Right hindlimb (tissue), 1 donor: ENCODE measurements at regions not wholly inside any gene's neighbourhood (a gene's known extent, or its start where the extent isn't known, plus 50 kb on each side); places are given as distances from the start of the nearest gene placed in this dataset.

Experiments
- DNase-seq: peaks from one replicate; pipeline ENCODE4 v3.0.0-alpha.2; 2018

DNA sequence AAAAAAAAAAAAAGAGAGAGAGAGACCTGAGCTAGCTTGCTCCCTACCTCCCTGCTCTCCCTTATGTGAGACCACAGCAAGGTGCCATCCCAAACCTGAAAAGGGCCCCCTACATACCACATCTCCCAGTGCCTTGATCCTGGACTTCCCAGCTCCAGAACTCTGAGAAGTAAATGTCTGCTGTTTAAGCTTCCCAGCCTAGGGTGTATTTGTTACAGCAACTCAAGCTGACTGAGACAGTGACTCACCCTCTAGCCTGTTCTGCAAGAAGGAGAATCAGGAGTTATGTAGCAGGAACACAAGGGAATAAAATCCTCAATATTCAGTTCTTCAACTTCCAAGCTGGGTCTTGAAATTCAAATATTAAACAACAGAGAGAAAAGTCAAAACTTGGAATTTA lies 52.1 kb upstream of the TMEM72 start:
- peak; percentile 4 for DNase-seq

DNA sequence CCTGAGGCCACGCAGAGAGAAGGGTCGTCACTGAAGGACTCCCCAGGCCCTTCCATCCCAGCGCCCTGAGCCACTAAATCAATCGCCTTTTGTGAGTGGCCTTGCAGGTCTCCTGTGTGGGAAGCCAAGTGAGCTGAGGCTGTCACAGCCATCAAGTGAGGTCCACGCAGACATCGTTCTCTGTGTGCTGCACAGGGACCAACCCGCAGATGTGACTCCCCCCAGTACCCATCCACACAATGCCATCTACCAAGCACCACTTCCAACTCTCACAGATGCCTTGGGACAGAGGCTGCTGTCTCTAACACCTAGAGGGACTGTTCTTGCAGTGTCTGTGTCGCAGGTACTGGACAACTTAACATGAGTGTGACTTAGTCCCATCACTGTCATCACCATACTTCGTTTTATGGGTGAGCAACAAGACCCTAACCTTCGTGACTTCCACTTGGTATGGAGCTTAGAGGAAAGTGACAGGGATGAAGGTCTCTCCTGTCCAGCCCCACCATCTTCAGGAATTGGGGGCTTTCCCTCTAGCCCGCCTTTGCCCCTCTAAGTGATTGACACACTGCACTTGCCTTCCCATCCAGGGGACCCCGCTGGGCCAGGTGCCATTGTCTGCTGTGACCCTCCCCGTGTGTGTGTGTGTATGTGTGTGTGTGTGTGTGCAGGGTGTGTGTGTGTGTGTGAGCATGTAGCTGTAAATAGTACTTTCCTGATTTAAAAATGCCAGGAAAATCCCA lies 51.4 kb upstream of the TMEM72 start:
- no peak for DNase-seq

DNA sequence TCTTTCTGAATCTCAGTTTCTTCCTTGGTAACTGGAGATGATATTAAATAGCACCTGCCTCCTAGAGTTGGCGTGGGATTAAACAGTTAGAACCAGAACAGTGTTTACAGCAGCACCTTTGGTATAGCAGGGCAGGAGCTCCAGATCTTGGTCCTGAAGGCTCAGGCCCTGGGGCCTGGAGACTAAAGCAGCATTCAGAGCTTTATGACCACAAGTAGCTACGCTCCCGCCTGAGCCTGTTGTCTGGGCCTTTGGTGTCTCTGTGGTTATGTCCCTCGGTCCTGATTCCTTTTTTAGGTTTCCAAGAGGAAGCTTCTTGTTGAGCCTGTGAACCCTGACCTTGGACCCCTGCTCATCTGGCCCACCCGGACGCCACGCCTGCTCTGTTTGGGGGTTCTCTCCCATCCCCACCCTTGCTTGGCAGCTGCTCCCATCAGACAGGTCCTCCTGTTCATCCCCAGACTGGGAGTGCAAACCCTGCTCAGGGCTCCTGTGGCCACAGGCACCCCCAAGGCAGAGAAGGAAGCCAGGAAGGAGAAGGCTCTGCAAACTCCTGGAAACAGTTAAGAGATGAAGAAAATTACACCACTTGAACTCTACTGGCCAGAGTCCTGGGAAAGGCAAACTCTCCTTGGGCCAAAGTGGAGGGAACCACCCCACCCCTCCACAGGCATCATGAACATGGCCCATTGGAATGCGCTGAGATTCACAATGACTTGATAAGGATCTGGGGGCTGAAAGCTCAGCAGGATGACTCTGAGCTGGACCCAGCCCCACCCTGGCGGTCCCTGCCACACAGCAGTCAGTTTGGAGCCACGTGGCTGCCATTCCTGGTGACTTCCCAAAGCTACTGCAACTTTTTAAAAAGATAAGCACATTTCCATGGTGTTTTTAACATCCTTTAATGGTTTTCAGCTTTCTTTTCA lies 50.1 kb upstream of the TMEM72 start:
- no peak for DNase-seq
